ENCODE measurements at regions not wholly inside any gene's neighbourhood (a gene's known extent, or its start where the extent isn't known, plus 50 kb on each side); places are given as distances from the start of the nearest gene placed in this dataset.

DNA sequence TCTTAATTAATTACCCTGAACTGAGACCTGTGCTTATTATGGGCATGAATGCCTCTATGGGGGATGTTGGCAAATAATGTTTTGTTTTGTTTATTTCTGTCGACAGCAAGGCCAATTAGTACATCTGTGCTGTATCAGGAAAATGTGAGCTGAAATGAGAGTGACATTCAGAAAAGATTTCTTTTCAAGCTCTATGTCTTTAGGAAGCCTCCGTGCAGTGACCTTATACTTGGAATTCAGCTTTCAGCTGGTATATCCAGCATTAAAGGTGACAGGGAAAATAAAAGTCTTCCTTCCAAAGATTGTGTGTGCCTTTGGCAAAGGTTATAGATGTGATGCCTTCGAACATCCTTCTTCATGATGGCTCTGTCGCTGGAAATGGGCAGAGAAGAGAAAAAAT is 1061.1 kb downstream of the SORCS3 start:
- TF ChIP-seq POLR2AphosphoS5 (IDR thresholded peaks at IDR 0.05; ENCODE audit: low read depth, low read length) (no peak), POLR2A (IDR thresholded peaks at IDR 0.05; ENCODE audit: low read depth, low read length) (no peak)

Measured in GM12892 (cell line).